ENCODE measurements at regions not wholly inside any gene's neighbourhood (a gene's known extent, or its start where the extent isn't known, plus 50 kb on each side); places are given as distances from the start of the nearest gene placed in this dataset.

GRCh38 chr19:41521931-41522555 is 53.9 kb upstream of the CEACAM21 start:
- DNase-seq, result no peak
- no peak overlapping the region for H3K9ac ChIP-seq (ENCODE audit: low read depth, low read length)
- TF ChIP-seq CTCF (IDR thresholded peaks at IDR 0.05; ENCODE audit: borderline replicate concordance, extremely low read depth, low read length, poor library complexity, severe bottlenecking), result no peak
- TF ChIP-seq EZH2 (IDR thresholded peaks at IDR 0.05; ENCODE audit: borderline replicate concordance, low read depth, low read length, severe bottlenecking), result peak; percentile 65
- no peak overlapping the region for H3K4me2 ChIP-seq (ENCODE audit: insufficient read depth, low read length)
- H3K4me3 ChIP-seq (ENCODE audit: low read depth in 1 of 2, low read length in 2 of 2), result no peak overlapping the region
- H3K4me1 ChIP-seq (ENCODE audit: insufficient read depth, low read length), result no peaks in the 10 kb centered on the region
- H3K27me3 ChIP-seq (ENCODE audit: insufficient read depth, low read length, poor library complexity), result peaks cover 42% of the 10 kb centered on the region
- no peaks in the 10 kb centered on the region for H3K36me3 ChIP-seq (ENCODE audit: insufficient read depth, low read length)
- no peaks in the 10 kb centered on the region for H4K20me1 ChIP-seq (ENCODE audit: insufficient read depth, low read length)
- H3K79me2 ChIP-seq (ENCODE audit: insufficient read depth, low read length), result no peaks in the 10 kb centered on the region
- H3K27ac ChIP-seq (ENCODE audit: low read length), result no peak overlapping the region
- H2AFZ ChIP-seq (ENCODE audit: low read depth, low read length), result no peak overlapping the region
- peak; percentile 47; the same call in 1 of the 3 replicates for ATAC-seq (ENCODE audit: insufficient read depth, low read depth)
- H3K9me3 ChIP-seq (ENCODE audit: insufficient read depth, low read length, severe bottlenecking), result no peaks in the 10 kb centered on the region

GRCh38 chr19:41525989-41526388 is 50.0 kb upstream of the CEACAM21 start:
- Histone ChIP-seq H3K4me3 (ENCODE audit: low read depth in 1 of 2, low read length in 2 of 2) (no peak overlapping the region), H3K4me1 (ENCODE audit: insufficient read depth, low read length) (no peaks in the 10 kb centered on the region), H3K27ac (ENCODE audit: low read length) (no peak overlapping the region), H4K20me1 (ENCODE audit: insufficient read depth, low read length) (peaks cover 2% of the 10 kb centered on the region; the same call in 1 of the 2 replicates), H3K27me3 (ENCODE audit: insufficient read depth, low read length, poor library complexity) (peaks cover 55% of the 10 kb centered on the region), H2AFZ (ENCODE audit: low read depth, low read length) (no peak overlapping the region), H3K36me3 (ENCODE audit: insufficient read depth, low read length) (no peaks in the 10 kb centered on the region), H3K4me2 (ENCODE audit: insufficient read depth, low read length) (no peak overlapping the region), H3K9ac (ENCODE audit: low read depth, low read length) (no peak overlapping the region), H3K79me2 (ENCODE audit: insufficient read depth, low read length) (no peaks in the 10 kb centered on the region), H3K9me3 (ENCODE audit: insufficient read depth, low read length, severe bottlenecking) (no peaks in the 10 kb centered on the region)
- no peak for ATAC-seq (ENCODE audit: insufficient read depth, low read depth)
- TF ChIP-seq EZH2 (IDR thresholded peaks at IDR 0.05; ENCODE audit: borderline replicate concordance, low read depth, low read length, severe bottlenecking) (no peak), CTCF (IDR thresholded peaks at IDR 0.05; ENCODE audit: borderline replicate concordance, extremely low read depth, low read length, poor library complexity, severe bottlenecking) (no peak)
- DNase-seq, result no peak

Data from DND-41 (cell line).